ENCODE measurements at regions not wholly inside any gene's neighbourhood (a gene's known extent, or its start where the extent isn't known, plus 50 kb on each side); places are given as distances from the start of the nearest gene placed in this dataset.

GRCh38 chr6:165718491-165718891 is 55.5 kb upstream of the PDE10A start:
- no peak for DNase-seq (ENCODE audit: low read depth)

- DNase-seq (ENCODE audit: low read depth), result peak; percentile 70
Observed at GRCh38 chr6:165717732-165718465, 54.9 kb upstream of the PDE10A start.

DNA sequence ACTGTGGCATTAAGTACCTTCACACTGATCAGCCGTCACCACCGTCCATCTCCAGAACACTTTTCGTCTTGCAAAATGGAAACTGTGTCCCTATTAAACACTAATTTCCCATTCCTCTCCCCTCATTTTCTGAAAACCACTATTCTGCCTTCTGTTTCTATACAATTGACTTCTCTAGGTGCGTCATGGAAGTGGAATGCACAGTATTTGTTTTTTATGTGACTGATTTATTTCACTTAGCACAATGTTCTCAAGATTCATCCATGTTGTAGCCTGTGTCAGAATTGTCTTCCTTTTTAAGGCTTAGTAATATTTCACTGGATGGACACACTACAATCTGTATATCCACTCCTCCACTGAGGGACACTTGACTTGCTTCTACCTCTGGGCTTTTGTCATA is 53.8 kb upstream of the PDE10A start:
- DNase-seq (ENCODE audit: low read depth), result no peak

DNA sequence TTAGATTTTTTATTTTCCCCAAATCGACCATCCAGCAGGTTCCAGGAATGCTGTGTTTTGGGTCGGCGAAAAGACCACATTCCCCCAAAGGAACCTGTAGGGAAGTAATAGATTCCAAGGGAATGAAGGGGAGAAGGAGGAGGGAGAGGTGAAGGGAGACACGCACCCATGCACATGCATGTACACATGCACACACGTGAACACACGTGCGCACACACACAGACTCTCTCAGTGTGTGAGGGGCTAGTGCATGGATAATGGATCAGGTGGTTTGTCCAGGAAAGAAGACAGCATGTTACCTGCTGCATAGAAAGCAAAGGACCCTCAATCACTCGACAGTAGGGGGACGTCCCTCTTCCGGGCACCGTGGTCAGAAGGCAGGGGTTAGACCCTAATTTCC is 52.4 kb upstream of the PDE10A start:
- DNase-seq (ENCODE audit: low read depth), result no peak

DNA sequence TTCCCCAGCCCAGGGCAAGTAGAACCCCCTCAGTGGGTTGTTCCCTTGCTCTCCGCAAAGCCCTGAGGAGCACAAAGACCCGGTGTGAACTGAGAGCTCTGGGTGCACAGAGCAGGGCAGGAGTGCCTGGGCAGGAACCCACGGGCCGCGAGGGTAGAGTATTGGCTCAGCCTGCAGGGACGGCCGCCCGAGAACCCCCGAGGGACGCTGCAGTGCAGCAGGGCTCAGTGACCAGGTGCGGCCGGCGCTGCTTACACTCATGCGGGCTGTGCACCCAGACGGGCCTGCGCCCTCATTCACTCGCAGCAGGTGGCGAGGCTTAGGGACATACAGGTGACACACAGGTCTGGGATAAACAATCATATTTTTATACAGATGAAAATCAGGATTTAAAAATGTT is 51.9 kb upstream of the PDE10A start:
- no peak for DNase-seq (ENCODE audit: low read depth)

- no peak for DNase-seq (ENCODE audit: low read depth)
Observed at GRCh38 chr6:165713845-165714466, 50.9 kb upstream of the PDE10A start.
